Neural crest cell (in vitro differentiated cells): ENCODE measurements at regions not wholly inside any gene's neighbourhood (a gene's known extent, or its start where the extent isn't known, plus 50 kb on each side); places are given as distances from the start of the nearest gene placed in this dataset.

Experiments used
- DNase-seq: peaks from one replicate; pipeline ENCODE4 v3.0.0; 2021; ENCODE audit warnings: low read depth, mixed read lengths, low spot score
- H3K27ac Mint-ChIP-seq: one replicate; pipeline ENCODE4 v1.8.0; 2021; ENCODE audit warnings: mild to moderate bottlenecking, mixed read lengths; ENCODE audit not compliant: unreplicated experiment
- H3K27me3 Mint-ChIP-seq: 2 replicates; pipeline ENCODE4 v1.8.0; 2021; ENCODE audit warnings: low read depth, mild to moderate bottlenecking, mixed read lengths
- H3K36me3 Mint-ChIP-seq: 2 replicates; pipeline ENCODE4 v1.8.0; 2021; ENCODE audit warnings: low read depth, mild to moderate bottlenecking, mixed read lengths
- H3K4me1 Mint-ChIP-seq: 2 replicates; pipeline ENCODE4 v1.8.0; 2021; ENCODE audit warnings: mixed read lengths
- H3K4me3 Mint-ChIP-seq: one replicate; pipeline ENCODE4 v1.8.0; 2021; ENCODE audit warnings: mild to moderate bottlenecking, mixed read lengths
- H3K9me3 Mint-ChIP-seq: 2 replicates; pipeline ENCODE4 v1.8.0; 2021; ENCODE audit warnings: mixed read lengths
- TF ChIP-seq, protein P1 (sequence below): fragments of 200-600 bp; sonication (generic); conservative IDR thresholded peaks from 2 replicates; pipeline ENCODE4 v1.5.0; 2021; ENCODE audit warnings: antibody characterized with exemption, mild to moderate bottlenecking

DNA sequence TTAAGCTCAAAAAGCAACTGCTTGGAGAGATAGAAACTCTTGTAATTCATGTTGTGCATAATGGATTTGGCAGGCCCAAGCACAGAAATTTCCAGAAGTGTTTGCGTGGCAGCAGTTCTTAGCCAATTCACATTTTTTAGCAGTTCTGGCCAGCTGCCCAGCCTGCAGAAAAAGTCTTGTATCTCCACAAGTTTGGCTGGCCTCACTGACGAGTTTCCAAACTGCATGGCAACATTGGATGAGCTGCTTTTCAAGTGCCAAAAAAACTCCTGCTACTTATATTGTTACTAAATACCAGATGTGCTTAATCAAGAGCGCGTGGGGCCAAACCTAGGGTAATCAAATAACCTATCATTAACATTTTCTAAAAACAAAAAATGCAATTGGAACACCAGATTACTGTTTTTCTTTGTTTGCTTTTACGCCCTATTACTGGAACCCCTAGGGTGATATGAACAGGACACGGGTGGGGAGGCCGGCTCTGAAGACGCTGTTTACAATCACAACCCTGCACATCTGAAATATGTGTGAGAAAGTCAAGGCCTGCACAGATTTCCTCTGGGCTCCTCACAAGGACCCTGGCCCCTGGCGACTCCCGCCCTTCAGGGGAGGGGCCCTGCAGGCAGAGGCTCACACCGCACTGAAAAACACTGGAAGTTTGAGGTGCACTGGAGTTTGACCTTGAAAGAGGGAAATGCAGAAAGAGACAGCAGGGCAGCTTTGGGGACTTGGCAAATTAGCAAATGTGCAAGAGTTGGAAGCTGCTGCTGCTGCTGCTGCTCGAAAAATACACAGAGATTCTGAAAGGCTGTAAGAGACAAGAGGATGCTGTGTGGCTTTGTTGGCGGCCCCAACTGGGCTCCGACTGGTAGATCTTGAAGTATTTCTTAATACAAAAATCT is 55.2 kb upstream of the TARBP1 start:
- no peaks in the 10 kb centered on the region for H3K27me3 Mint-ChIP-seq
- H3K4me1 Mint-ChIP-seq: peaks cover 88% of the 10 kb centered on the region
- TF ChIP-seq, protein P1, sequence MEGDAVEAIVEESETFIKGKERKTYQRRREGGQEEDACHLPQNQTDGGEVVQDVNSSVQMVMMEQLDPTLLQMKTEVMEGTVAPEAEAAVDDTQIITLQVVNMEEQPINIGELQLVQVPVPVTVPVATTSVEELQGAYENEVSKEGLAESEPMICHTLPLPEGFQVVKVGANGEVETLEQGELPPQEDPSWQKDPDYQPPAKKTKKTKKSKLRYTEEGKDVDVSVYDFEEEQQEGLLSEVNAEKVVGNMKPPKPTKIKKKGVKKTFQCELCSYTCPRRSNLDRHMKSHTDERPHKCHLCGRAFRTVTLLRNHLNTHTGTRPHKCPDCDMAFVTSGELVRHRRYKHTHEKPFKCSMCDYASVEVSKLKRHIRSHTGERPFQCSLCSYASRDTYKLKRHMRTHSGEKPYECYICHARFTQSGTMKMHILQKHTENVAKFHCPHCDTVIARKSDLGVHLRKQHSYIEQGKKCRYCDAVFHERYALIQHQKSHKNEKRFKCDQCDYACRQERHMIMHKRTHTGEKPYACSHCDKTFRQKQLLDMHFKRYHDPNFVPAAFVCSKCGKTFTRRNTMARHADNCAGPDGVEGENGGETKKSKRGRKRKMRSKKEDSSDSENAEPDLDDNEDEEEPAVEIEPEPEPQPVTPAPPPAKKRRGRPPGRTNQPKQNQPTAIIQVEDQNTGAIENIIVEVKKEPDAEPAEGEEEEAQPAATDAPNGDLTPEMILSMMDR: no peak
- no peak for DNase-seq
- no peak overlapping the region for H3K4me3 Mint-ChIP-seq
- no peaks in the 10 kb centered on the region for H3K9me3 Mint-ChIP-seq
- no peak overlapping the region for H3K27ac Mint-ChIP-seq
- no peaks in the 10 kb centered on the region for H3K36me3 Mint-ChIP-seq

DNA sequence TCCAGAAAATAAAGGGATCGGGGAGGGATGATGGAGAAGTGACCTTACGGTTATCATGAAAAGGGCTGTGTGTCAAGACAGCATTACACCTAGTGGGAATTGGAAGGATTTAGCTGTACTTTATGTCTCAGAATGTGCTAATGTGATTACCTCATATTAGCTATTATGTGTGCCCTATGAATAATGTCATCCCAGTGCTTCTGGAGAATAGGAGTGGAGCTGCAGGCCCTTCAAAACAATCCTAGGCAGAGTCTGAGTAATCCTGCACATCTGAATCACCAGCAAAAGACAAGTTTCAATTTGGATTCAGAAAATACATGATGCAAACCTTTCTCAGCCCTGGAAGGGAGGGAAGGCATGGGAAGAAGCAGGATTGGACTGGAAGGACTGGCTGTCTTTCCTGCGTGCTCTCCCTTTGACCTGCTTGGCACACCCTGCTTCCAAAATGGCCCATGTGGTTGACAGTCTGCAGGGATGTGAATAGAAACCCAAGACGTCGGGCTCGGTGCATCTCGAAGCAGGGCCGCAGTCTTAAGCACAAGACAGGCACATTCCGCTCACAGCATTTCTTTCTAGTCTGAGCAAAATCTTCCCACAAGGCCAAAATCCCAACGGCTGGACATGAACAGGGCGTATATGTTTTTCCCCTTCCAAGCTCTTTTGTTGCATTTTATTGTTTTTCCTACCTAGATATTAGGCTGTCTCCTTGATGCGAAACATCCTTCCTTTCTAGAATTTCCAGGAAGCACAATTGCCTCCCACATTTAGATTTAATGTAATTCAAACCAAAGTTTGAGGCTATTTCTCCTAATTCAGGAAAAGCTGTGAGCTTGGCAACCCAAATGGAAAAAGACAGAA is 54.3 kb upstream of the TARBP1 start:
- Mint-ChIP-seq H3K27ac (no peak overlapping the region), H3K4me3 (no peak overlapping the region), H3K9me3 (no peaks in the 10 kb centered on the region), H3K36me3 (no peaks in the 10 kb centered on the region), H3K4me1 (peaks cover 93% of the 10 kb centered on the region), H3K27me3 (no peaks in the 10 kb centered on the region)
- DNase-seq: no peak
- TF ChIP-seq, protein P1: no peak

DNA sequence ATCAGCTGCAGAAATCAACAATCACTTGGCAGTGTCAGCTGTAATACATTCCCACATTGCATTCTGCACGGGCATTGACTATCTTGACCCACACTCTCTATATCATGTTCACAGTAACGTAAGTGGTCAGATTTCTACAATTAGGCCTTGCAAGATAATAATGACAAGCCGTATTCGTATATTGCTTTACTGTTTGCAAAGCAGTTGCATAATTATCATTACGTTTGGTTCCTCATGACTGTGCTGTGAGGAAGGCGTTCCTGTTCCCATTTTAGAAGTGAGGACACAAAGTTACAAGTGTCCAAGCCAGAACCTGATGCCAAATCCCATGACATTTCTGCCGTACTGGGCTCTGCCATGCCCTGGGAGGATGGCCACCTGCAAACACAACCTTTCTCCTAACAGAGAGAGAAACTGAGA is 53.5 kb upstream of the TARBP1 start:
- no peak overlapping the region for H3K4me3 Mint-ChIP-seq
- no peaks in the 10 kb centered on the region for H3K36me3 Mint-ChIP-seq
- H3K4me1 Mint-ChIP-seq: peaks cover 93% of the 10 kb centered on the region
- no peak overlapping the region for H3K27ac Mint-ChIP-seq
- H3K27me3 Mint-ChIP-seq: no peaks in the 10 kb centered on the region
- H3K9me3 Mint-ChIP-seq: no peaks in the 10 kb centered on the region
- DNase-seq: no peak
- TF ChIP-seq, protein P1: no peak

DNA sequence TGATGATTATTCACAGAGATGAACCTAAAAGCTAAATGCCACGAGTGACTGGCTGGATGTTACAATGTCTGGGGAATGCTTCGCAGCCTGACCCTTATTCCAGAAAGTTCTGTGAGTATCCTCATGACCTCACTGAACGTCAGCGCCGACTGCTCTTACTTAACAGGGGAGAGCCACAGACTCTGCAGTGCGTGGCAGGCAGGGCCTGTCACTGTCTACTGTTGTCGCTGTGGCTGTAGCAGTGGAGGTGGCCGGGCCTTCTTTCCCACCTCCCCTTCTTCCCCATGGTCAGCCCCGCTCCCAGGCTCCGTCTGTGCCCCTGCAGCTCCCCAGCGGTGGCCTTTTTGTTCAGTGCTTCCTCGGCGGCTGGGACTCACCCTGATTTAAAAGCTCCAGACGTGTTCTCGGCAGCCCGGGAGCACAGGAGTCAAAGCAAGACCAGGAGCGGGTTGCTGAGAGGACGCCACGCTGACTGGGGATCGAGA is 52.2 kb upstream of the TARBP1 start:
- H3K4me3 Mint-ChIP-seq: peak overlapping the region; percentile 20
- H3K4me1 Mint-ChIP-seq: peaks cover 90% of the 10 kb centered on the region
- DNase-seq: no peak
- H3K9me3 Mint-ChIP-seq: no peaks in the 10 kb centered on the region
- H3K27me3 Mint-ChIP-seq: no peaks in the 10 kb centered on the region
- peak overlapping the region; percentile 95 for H3K27ac Mint-ChIP-seq
- TF ChIP-seq, protein P1: no peak
- H3K36me3 Mint-ChIP-seq: no peaks in the 10 kb centered on the region

DNA sequence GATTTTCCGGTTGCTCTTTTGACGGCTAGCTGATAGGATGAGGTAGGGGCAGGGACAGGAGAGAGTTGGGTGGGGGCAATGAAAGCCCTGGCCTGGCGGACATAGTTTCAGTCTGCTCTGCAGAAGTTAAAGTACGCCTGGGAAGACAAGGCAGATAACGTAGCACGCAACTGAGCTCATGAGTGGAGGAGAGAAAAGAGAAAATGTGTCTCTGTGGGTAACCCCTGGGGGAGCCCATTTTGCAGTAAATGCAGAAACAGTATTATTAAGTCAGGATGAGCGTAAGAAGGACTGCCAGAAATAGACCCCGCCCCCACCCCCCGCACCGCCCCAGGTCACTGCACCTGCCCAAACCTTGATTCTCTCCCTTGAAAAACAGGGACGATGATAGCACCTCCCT is 51.7 kb upstream of the TARBP1 start:
- Mint-ChIP-seq H3K27me3 (no peaks in the 10 kb centered on the region), H3K36me3 (no peaks in the 10 kb centered on the region), H3K9me3 (no peaks in the 10 kb centered on the region), H3K4me1 (peaks cover 88% of the 10 kb centered on the region), H3K27ac (no peak overlapping the region), H3K4me3 (no peak overlapping the region)
- DNase-seq: no peak
- TF ChIP-seq, protein P1: no peak
